GM10266 (cell line): ENCODE measurements at regions not wholly inside any gene's neighbourhood (a gene's known extent, or its start where the extent isn't known, plus 50 kb on each side); places are given as distances from the start of the nearest gene placed in this dataset.

Experiments
- DNase-seq: peaks from one replicate; pipeline ENCODE4 v3.0.0; 2012; ENCODE audit errors: extremely low spot score
- CTCF ChIP-seq: IDR thresholded peaks from 2 replicates; pipeline ENCODE4 v1.5.1; 2012; ENCODE audit warnings: mild to moderate bottlenecking, low read depth; ENCODE audit not compliant: control insufficient read depth, insufficient read depth; ENCODE audit errors: missing control alignments

- no peak for DNase-seq
- no peak for TF ChIP-seq CTCF
Observed at GRCh38 chr1:69510026-69510425, 57.7 kb upstream of the LRRC7 start.

GRCh38 chr1:69511426-69512192 is 56.1 kb upstream of the LRRC7 start:
- no peak for DNase-seq
- no peak for TF ChIP-seq CTCF

- DNase-seq, result no peak
- no peak for TF ChIP-seq CTCF
Observed at GRCh38 chr1:69513601-69514000, 54.1 kb upstream of the LRRC7 start.
